SW 1271 (cell line): ENCODE measurements at regions not wholly inside any gene's neighbourhood (a gene's known extent, or its start where the extent isn't known, plus 50 kb on each side); places are given as distances from the start of the nearest gene placed in this dataset.
"Not testable (repeated sequence)": the region's sequence is repeated elsewhere in the genome, so short reads cannot be mapped to it uniquely, and the experiment has no call there.

ENCODE experiments used
- DNase-seq, 2 experiments: peaks; one replicate each; lab custom pipeline; 2025; lab: John Stamatoyannopoulos, UW

DNA sequence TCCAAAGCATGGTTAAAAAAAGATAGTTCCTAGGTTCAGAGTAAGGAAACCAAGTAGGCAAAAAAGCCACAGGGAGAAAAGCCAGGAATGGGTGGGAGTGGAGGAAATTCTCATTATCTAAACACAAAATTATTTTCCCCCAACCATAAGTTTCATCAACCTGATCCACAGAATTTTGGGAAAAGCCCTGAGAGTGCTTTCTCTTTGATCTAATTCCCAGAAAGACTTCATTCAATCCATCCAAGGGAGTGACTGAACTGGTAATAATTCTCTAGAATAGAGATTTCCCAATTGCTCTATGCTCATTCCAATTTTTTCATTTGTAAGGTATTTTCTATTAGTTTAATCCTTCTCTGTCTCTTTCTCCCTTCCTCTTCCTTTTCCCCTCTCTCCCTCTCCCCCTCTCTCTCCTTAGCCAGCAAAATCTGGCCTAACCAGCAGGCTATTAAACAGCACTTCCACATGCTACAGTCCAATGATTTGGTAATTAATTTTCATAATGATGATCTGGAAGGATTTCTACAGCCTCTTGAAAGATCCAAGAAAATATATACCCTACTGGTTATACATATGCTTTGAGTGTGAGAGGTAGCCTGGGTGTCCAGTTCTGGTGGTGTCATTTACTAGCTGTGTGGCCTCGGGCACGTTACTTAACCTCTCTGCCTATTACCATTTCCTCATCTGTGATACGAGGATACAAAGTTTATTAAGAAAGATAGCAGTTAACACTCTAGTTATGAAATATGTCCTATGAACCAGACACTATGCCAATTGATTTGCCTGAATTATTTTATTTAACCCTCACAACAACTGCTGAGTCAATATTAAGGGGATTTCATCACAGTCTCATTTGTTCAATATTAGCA is 251.5 kb upstream of the RASGEF1B start:
- no peak for DNase-seq

DNA sequence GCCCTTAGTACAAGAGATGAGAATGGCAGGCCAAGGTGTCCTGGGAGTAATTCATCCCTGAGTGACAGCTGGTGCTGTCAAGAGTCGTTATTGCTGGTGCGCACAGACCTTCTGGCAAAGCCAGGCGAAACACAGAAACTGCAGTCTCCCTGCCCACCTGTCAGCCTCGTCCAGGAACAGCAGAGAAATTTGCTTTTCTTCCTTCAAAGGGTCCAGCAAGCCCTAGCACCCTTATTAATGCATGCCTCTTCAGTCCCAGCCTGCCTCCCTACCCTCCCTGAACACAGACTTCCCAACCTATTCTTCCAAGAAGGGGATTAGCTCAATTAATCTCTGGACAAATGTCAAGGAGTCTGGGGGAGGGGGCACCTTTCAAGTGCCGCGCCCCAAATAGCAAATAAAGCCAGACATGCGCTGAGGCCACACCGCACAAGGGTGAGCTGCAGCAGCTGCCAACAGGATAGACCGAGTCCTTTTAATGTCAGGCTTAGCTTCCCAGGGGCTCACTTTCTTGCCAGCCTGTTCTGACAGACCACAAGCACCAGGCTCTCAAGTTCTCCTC is 250.7 kb upstream of the RASGEF1B start:
- DNase-seq, result no peak

DNA sequence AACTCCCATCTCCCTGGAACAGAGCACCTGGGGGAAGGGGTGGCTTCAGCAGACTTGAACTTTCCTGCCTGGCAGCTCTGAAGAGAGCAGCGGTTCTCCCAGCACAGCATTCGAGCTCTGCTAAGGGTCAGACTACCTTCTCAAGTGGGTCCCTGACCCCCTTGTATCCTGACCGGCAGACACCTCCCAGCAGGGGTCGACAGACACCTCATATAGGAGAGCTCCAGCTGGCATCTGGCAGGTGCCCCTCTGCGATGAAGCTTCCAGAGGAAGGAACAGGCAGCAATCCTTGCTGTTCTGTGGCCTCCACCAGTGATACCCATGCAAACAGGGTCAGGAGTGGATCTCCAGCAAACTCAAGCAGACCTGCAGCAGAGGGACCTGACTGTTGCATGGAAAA is 244.1 kb upstream of the RASGEF1B start:
- no peak for DNase-seq

DNA sequence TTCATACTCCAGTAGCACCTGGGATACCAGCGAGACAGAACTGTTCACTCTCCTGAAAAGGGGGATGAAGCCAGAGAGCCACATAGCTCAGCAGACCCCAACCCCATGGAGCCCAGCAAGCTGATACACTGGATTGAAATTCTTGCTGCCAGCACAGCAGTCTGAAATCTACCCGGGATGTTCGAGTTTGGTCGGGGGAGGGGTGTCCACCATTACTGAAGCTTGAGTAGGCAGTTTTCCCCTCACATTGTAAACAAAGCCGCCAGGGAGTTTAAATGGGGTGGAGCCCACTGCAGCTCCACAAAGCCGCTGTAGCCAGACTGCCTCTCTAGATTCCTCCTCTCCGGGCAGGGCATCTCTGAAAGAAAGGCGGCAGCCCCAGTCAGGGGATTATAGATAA is 243.7 kb upstream of the RASGEF1B start:
- not testable (repeated sequence) for DNase-seq

DNA sequence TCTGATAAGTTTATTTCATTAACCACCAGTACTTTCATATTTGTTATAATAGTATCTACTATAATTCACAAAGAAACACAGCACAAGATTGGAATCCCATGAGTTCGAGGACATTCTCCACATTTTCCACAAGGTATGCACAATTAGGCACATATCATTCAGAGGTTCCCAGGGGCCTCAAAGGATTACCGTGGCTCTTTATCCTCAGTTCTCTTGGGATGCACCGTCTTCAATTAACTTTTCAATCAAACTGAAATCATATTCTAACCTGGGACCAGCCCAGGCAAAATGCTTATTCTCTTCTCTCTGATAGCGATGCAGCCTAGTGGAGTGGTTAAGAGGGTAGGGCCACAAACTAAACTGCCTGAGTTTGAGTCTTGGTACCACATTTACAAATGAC is 242.6 kb upstream of the RASGEF1B start:
- DNase-seq, result no peak

DNA sequence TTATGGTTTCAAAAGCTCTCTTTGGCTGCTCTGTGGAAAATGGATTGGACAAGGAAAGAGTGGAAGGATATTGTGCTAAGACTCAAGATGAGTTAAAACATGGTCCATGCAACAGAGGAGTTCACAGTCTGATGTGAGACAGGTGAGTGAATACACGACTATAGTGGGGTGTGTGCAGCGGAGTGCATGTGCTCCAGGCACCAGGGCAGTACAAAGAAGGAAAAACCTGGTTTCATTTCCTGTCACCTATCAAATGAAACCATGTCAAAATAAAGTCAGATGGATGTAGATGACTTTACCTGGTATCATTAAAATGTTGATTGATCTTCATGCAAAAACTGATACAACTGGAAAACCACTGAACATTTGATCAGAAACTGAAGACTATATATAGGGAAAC is 241.0 kb upstream of the RASGEF1B start:
- no peak for DNase-seq

DNA sequence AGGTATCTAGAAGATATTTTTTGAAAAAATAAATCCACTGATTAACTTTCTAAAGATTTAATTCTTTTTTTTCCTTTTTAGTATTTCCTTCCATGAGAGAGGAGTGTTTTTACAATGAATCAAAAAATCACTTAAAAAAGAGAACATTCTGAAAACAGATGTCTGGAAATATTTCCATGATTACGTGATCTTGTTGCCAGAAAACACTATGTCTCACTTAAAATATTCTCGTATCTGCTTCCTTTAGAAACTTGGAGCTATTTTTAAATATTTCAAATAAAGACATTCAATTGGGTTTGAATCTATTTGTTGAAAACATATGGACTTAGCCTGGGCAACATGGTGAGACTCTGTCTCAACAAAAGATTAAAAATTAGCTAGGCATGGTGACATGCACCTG is 232.8 kb upstream of the RASGEF1B start:
- no peak for DNase-seq

DNA sequence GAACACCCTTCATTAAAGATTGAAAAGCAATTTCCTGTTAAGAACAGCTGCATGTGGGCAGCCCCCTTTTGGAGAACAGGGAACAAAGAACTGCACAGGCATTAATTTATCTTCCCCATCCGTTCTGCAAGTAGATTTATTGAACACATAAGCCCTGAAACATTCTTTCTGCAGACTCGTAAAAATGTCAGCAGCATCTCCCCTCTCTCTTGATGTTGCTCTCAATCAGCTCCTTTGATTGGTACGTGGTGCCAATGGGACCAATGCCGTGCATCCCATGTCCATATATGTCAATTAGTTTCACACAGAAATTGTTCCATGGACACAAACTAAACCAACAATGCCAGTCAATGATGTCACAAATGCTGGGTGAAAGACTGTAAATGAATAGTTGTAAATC is 228.5 kb upstream of the RASGEF1B start:
- no peak for DNase-seq

DNA sequence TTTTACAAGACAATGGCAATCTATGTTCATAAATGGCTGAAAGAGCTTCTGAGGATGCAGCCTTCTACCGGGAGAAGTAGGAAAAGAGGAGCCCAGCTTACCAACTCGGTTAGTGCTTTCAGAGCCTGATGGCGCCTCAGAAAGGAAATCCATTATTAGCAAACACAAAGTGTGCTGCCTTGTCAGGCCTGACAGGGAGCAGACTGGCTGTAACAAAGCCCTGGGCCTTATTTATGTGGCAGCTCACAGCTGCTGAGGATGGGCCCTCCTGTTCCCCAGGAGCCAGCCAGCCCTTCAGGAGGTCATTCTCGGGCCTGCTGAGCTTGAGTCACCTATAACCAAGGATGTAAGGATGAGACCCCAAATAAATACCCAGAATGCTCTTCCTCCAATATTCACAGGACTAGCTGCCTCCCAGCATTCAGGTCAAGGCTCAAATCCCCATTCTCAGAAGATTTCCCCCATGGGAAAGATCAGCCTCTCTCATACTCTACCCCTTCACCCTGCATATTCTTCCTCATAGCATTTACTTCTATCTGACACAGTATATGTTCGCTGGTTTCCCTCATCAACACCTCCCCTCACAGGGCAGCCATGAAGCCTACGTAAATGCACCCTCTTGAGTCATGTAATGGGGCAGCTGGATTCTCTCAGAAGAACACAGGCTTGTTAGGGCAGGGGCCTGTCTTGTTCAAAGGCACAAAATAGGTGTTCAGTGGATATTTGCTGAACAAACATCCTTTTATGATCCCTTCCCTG is 227.0 kb upstream of the RASGEF1B start:
- DNase-seq, result no peak

DNA sequence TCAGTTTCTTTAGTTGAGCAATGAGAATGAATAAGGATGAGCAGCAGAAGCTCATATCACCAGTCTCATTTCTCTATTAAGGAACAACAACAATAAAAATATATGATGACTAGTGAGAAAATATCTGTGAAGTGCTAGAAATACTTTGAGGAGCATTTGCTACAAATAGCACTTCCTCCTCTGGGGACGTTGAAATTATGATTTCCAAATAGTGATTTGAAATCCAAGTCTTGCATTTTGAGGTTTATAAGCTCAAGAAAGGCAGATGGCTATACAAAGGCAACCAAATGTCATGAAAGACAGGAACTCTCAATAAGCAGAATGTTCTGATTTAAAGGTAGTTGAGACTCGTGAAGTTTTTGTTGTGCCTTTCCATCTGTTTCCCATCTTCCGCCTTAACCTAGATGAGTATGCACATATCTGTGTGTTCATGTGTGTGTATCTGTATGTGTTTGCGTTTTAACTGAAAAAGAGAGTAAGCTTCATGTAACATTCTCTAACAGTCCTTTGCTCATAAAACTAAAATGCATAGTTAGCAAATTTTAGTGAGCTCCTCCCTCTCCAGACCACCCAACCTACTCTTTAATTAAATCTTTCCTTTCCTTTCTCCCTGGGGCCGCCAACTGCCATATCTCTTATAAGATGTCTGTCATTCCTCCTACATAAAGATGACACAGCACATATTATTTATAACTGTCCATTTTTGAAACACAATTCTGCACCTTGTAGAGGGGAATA is 222.6 kb upstream of the RASGEF1B start:
- DNase-seq, result no peak

DNA sequence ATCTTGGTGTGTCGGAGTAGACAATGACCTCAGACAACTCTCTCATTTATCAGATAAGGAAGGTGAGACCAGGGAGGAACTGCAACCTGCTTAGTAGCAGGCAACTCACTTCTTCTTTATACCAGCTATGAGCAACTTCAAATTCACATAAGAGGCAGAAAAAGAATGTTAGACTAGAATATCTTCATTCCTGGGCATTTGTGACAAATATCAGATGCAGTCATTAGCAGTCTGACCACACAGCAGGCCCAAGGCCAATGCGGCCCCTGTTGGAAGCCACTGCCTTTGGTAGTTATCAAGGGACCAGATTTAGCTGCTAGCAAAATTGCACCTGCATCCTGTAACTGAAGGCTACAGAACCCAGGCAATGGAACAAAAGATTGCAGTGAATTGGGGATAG is 219.2 kb upstream of the RASGEF1B start:
- DNase-seq, result no peak

DNA sequence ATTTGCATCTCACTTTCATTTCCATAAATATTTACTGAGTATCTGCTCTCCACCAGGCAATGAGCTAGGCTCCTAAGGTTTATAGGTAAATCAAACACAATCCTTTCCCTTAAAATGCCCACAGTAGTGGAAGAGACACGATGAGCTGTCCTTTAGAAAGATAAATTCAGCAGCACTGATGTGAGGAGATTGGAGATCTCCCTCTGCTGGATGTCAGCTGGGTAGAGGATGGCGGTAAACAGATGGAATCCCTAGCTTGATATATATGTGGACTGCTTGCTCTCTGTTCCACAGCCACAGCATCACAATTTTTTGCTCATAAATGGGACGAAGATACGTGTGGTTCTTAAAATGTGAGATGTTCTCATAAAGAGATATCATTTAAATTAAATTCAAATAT is 216.4 kb upstream of the RASGEF1B start:
- DNase-seq, result no peak

DNA sequence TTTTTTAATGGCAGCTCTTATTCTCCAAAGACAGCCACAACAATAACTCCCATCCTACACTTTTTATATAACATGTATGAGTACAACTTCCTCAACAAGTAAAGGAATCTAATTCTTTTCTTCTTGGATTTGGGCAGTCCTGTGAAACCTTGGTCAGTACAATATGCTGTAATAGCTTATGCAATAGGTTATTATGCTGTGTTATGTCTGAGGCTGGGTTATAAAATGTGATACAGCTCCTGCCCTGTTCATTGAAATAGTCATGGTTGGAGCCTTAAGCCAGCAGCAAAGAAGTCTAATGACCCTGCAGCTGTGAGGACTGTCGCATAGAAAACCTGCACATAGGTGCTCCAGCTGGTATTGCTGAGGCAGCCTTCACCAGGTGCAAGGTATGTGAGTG is 215.8 kb upstream of the RASGEF1B start:
- DNase-seq, result no peak

DNA sequence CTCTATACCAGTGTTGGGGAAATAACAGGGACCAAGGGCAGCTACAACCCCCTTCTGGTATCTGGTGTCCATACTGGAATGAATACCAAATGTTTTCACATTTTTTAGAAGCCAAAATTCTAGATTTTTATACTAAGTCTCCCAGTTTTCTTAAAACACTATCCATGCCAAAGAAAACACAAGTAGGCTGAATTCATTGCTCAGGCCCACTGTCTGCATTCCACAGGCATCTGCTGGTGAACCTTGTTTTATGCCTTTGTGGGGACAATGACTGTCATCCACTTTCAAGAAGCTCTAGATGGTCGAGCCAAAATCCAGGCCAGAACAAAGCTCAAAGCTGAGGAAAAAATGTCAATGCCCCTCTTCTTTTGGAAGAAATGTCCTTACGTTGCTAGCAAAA is 213.4 kb upstream of the RASGEF1B start:
- no peak for DNase-seq

DNA sequence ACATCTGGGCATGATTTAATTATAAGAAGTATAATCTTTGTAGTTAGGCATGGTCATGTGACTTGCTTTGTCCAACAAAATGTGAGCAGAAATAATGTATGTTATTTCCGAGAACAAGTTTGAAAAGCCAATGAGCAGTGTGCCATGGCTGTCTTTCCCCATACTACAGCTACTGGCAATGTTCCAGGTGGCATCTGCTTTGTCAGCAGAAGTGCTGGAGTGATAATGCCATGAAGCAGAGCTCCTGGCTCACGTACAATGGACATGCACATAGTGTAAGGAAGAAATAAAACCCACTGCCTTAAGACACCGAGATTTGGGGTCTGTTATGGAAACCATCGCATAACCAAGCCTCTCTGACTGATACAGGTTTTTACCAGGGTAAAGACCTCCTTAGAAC is 212.6 kb upstream of the RASGEF1B start:
- no peak for DNase-seq

DNA sequence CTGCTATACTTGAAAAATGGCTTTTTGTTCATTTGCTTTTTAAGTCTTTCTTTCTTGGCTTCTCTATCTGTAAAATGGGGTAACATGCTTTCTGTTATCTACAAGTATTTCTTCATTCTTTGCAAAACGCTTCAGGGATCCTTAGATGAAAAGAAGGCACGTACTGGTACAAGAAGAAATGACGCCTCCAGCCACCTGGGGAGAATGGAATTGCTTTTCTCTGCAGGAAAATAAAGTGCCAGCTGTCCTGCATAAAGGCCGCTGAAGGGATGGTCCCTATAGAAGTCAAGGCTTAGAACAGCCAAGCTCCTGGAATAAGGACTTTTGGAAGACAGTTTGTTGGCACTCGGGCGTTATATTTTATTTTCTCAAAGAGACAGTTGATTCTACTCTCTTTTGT is 210.8 kb upstream of the RASGEF1B start:
- DNase-seq, result no peak

DNA sequence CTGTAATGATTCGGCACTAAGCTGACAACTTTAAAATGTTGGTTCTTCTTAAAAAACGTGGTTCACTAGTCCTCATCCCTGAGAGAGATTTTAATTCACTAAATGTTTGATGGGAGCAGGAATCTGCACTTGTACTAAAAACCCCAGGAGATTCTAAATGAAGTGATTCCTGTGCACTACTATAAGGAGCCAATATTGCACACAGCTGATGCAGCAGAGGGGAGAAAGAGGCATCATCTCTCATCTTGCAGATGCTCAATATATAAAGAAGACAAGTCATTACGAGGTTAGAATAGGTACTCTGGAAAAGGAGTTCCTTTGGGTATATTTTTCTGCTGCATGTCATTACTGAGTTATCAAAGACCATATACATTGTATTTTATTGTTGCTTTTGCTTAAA is 207.6 kb upstream of the RASGEF1B start:
- no peak for DNase-seq

DNA sequence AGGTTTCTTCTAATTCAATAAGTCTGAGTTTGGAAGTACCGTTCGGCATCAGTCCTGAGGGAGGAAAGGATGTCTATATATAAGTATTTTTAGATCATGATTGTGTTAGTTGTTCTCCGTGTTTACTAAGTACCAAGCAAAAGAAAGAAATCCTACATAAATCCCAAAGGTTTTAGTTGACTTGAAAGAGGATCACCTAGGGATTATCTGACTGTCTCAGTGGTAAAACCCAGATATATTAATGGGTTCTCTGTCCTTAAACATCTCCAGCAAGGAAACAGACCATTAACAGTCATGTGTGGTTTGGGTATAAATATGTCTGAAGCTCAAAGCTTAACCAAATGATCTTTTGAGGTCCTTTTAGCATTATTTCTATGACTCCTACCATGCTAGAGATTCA is 207.1 kb upstream of the RASGEF1B start:
- no peak for DNase-seq

DNA sequence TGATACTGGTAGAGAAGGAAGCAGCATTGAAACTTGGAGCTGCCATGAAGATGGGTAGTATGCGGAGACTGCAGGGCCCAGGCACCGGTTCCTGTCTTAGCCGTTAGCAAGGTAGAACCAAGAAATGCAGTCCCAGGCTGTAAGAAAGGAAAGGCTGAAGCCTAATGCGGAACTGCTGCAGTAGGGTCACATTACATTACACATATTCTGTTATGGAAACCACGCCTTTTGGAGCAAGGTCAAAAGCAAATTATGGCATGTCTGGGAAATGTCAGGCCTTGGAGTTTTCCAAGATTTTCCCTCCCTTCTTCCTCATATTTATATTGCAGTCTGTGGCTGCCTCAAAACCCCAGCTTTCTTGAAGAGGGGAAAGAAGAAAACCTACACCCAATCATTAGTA is 204.8 kb upstream of the RASGEF1B start:
- no peak for DNase-seq

DNA sequence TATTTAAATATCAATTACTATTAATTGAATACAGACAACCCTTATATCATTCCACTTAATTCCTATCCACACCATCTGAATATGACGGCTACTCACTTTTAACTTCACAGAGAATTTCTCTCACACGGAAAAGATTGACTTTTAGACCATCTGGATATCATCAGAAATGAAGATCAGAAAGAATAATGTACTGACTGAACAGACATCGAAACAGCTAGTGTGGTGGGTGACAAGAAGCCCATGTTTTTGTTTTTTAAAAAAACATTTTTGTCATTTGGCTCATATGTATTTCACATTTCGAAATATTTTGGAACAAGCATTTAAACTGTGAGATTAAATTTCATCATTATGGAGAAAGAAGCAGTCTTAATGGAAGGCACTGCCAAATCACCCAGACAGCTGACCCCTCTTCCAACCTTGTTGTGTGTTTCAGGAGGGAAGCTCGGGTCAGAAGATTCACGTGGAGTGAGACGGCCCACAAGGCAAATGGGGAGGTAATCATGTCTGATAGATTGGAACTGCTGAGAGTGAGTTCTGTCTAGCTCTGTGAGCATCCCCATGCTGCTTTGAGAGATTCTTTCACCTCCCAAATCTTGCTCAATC is 204.2 kb upstream of the RASGEF1B start:
- DNase-seq, result no peak

DNA sequence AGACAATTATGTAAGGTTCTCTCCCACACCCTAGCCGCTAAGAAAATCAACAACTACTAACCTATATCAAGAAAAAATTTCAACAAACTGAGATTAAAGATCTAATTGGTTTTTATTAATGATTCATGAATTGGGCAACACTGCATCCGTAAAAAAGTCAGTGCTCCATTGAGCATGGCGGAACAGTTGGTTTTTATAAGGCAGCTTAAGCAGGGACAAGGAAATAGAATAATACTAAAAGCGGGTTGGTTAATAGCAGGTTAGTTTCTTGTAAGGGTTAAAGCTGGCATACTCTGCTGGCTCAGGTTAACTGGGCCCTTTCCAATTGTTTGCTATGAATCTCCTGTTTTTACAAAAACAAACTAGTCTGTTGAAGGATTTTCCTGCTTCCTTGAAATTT is 202.3 kb upstream of the RASGEF1B start:
- no peak for DNase-seq

DNA sequence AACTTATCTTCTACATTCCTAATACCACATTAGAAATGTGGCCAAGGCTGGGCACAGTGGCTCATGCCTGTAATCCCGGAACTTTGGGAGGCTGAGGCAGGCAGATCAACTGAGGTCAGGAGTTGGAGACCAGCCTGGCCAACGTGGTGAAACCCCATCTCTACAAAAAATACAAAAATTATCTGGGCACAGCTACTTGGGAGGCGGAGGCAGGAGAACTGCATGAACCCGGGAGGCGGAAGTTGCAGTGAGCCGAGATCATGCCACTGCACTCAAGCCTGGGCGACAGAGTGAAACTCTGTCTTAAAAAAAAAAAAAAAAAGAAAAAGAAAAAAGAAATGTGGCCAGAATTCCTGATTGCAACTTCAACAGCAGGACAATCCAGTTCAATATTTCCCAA is 196.6 kb upstream of the RASGEF1B start:
- not testable (repeated sequence) for DNase-seq
